LNCaP clone FGC (cell line): ENCODE measurements at regions not wholly inside any gene's neighbourhood (a gene's known extent, or its start where the extent isn't known, plus 50 kb on each side); places are given as distances from the start of the nearest gene placed in this dataset.

Experiments used
- DNase-seq: peaks from one replicate; pipeline ENCODE4 v3.0.0-alpha.2; 2011; ENCODE audit warnings: low read depth
- H3K4me3 ChIP-seq: 2 replicates; pipeline ENCODE4 v1.5.1; 2011; ENCODE audit warnings: mild to moderate bottlenecking, low read depth, low read length, control low read depth
- CTCF ChIP-seq: IDR thresholded peaks from 2 replicates; pipeline ENCODE4 v1.5.1; 2012; ENCODE audit warnings: mild to moderate bottlenecking; ENCODE audit not compliant: control insufficient read depth, insufficient read depth; ENCODE audit errors: extremely low read depth

DNA sequence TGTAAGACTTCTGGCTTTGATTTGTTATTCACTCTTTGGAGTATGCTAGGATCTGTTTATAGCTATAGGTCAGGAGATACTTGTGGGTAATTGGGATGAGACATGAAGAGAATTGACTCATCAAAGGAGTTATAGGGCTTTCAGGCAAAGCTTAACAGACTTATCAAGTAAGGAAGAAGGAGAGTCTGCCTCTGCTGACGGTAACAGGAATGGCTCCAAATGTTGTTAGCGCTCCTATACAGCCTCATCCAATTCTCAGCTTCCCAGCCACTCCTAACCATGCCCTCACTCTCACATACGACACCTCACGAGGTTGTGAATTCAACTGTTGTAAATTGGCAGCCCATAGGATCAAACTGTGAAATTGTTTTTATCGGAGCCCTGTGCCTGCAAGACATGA, 140.5 kb downstream of the KCNA5 start:
- no peak for TF ChIP-seq CTCF
- DNase-seq, result no peak

GRCh38 chr12:5185435-5186069, 141.9 kb downstream of the KCNA5 start:
- no peak overlapping the region for H3K4me3 ChIP-seq
- DNase-seq, result no peak
- no peak for TF ChIP-seq CTCF

More for the DNA sequence above, 140.5 kb downstream of the KCNA5 start:
- H3K4me3 ChIP-seq, result no peak overlapping the region

- TF ChIP-seq CTCF, result no peak
- no peak for DNase-seq
- H3K4me3 ChIP-seq, result no peak overlapping the region
Measured at GRCh38 chr12:5186715-5187114, 143.0 kb downstream of the KCNA5 start.

GRCh38 chr12:5187136-5187535, 143.5 kb downstream of the KCNA5 start:
- no peak for TF ChIP-seq CTCF
- H3K4me3 ChIP-seq, result no peak overlapping the region
- DNase-seq, result no peak

DNA sequence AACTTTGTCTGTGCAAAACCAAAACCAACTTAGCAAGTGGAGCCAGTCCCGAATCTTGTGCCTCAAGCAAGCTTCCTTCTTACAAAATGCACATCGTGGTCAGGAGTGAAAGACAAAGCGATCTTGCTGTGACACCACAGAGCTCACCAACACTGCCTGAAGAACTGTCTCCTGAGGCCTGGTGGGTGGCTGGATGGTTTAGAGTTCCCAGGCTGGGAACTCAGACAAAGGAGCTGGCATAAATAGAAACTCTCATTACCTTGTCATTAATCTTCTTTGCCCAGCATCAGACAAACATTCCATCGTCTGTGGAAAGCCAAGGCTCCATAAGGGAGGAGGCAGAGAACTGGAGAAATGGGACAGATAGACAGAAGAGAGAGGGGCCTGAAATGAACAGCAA, 144.8 kb downstream of the KCNA5 start:
- no peak for DNase-seq
- no peak overlapping the region for H3K4me3 ChIP-seq
- no peak for TF ChIP-seq CTCF

- H3K4me3 ChIP-seq, result no peak overlapping the region
- no peak for DNase-seq
Measured at GRCh38 chr12:5189173-5189572, 145.5 kb downstream of the KCNA5 start.

More at GRCh38 chr12:5189173-5189572, 145.5 kb downstream of the KCNA5 start:
- no peak for TF ChIP-seq CTCF
